ENCODE measurements at regions not wholly inside any gene's neighbourhood (a gene's known extent, or its start where the extent isn't known, plus 50 kb on each side); places are given as distances from the start of the nearest gene placed in this dataset.
"Not testable (repeated sequence)": the region's sequence is repeated elsewhere in the genome, so short reads cannot be mapped to it uniquely, and the experiment has no call there.

- TF ChIP-seq POLR2A, CTCF (IDR thresholded peaks at IDR 0.05): not testable (repeated sequence)
These were observed 582.7 kb downstream of the GLRX3 start for GRCh38 chr10:130718744-130719447.
